HG03139 (cell line): ENCODE measurements at regions not wholly inside any gene's neighbourhood (a gene's known extent, or its start where the extent isn't known, plus 50 kb on each side); places are given as distances from the start of the nearest gene placed in this dataset.
"Not testable (repeated sequence)": the region's sequence is repeated elsewhere in the genome, so short reads cannot be mapped to it uniquely, and the experiment has no call there.

Experiments used
- ATAC-seq: cut with Tn5 transposase; IDR thresholded peaks from one replicate; pipeline ENCODE4 v1.9.1; 2021; ENCODE audit not compliant: unreplicated experiment

DNA sequence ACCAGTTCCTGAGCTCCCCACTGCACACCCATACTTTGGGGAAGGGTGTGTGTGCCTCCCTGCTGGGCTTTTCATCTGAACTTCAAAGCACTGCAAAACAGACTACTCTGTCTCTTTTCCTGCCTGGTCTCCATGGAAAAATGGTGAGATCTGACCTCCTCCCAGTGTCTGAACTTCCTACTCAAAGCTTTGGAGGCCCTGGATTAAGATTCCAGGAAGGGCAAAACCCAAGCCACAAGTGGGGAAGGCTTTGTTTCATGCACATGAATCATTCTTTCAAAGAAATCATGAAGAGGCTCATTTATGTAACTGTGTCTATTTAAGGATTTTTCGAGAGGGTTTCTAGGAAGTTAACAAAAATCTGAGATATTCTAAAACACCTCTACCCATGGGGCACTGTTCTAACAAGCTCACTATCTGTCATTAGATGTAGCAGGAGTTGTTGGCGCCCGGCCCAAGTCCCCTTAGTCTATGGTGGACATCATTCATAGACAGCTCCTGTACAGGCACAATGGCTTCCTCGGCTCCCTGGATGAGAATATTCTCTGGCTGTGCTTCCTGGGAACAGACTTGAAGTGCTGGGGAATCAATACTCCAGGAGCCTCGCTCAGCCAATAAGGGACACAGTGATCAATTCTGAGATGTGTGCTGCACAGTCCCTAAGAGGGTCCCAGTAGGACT, 224.0 kb downstream of the KTN1 start:
- no peak for ATAC-seq

DNA sequence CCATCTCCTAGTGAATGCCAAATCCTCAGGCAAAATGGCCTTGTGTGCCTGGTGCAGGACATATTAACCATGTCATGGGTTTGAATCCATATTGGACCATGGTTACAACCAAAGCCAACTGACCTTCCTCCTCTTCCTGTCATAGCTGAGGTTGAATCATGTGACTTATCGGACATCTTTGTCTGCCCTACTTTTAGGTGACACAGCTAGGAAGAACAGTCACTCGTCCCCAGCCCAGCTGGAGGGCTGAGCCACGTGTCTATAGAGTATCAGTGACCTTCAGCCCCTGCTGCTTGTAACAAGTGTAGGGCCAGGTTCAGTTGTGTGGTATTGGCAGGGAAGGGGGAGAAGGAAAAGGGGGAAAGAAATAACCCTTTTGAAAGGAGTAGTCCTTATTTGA, 225.2 kb downstream of the KTN1 start:
- no peak for ATAC-seq

DNA sequence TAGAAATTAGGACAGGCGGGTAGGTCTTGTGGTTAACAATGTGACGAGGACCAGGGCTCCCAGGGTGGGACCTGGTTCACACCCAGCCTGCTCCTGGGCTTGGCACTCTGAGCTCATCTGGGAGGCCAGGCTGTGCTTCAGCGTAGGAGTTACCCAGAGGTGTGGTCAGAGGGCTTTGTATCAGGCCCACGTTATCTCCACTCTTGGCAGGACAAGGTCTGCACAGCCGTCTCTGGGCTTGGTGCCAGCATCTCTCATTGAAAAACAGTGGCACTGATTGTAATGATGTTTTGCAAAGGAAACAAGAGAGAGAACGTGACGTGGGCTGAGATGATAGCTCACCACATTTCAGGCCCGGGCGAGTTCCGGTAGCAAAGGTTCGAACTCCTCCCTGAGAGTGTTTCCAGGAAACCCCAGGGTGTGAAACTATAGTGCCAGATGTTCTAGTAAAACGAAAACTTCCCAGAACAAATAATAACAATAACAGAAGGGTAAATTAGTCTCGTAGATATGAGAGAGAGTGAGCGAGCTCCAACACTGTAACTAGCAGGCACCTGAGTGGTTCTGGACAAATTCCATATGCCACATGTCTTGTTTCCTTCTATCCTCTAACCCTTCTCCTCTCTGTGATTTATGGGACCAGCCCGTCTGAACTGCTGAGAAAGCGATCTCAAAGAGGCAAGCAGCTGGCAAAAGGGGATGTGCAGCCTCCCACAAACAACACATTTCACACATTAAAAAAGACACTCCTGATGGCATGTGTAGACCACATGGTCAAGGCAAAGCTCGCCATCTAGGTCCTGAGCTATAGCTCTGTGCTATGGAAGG, 227.3 kb downstream of the KTN1 start:
- peak; percentile 56 for ATAC-seq

DNA sequence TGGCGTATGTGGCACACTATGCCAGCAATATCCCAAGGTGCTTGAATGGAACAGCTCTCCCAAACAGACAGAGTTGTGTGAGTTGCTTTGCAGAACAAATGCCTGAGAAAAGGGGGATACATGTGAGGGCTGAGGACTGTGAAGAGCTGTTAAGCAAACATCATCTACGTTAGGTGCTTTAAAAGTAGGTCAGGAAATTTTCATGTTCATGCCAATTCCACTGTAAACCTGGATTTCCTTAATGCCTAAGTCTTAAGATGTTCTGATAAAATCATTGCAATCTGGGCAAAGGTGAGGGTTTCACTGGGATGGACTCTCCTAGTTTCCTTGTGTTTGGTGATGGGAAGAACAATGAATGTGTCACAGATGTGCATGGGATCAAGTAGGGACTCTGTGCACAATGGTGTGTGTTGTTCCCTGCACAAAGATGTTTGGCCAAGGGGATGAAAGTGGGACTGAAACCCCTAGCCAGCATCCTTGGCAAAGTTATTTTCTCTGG, 227.9 kb downstream of the KTN1 start:
- ATAC-seq = no peak

DNA sequence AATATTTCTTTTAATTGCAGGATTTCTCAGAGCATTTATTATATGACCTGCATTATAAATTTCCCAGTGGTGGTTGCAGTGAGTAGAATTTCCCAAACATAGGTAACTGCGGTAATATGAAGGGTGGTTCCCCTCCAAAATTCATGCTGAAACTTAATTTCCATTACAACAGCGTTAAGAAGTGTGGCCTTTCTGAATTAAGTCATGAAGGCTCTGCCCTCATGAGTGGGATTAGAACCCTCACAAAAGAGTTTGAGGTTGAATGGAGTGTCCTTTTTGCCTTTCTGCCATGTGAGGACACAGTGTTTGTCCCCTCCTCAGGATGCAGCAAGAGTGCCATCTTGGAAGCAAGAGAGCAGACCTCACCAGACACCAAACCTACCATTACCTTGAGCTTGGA, 233.6 kb downstream of the KTN1 start:
- no peak for ATAC-seq

DNA sequence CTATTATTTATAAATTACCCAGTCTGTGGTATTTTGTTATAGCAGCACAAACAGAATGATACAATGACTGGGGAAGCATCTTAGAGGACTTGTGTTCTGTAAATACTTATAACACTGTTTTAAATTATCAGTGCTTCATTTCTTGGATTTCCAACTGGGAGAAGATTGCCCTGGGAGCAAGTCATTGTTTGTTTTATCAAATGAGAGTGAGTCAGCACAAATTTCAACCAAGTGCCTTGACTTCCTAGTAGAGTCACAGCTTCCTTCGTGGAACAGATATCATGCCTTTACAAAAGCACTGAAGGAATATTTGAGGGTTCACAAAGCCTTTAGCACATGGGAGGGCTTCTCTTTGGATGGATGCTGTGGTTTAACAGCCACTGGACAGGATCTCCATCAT, 234.1 kb downstream of the KTN1 start:
- ATAC-seq = no peak

DNA sequence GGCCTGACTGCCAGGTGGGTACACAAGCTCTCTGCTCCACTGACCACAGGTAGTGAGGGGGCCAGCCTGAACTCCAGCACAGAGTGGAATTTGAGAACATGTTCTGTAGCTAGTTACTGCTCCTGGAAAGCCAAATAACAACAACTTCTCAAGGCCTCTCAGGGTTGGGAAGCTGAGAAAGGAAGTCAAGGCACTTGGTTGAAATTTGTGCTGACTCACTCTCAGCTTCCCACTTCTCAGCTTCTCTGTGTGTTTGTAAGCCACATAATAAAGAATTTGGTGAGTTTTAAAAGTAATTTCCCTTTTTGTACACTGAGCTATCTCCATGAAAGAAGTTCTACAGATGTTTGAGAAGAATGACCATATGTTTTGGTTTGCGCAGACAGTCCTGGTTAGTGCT, 234.9 kb downstream of the KTN1 start:
- ATAC-seq = no peak

DNA sequence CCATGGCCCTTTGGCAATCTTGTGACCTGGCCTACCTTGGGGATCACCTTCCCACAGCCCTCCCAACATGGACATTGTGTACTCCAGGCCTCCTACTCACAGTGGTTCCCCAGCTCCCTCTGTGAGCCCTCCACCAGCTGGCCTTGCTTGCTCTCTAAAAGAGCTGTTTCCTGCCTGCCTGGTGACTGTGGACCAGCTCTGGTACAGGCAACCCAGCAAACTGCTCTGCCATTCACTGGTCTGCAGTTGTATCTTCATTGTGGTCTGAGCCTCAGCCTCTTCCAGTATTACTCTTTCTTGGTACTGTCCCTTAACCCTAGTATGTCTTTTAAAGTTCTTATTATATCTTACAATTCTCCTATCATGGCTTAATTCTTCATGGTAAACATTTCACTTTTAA, 236.2 kb downstream of the KTN1 start:
- ATAC-seq = no peak

DNA sequence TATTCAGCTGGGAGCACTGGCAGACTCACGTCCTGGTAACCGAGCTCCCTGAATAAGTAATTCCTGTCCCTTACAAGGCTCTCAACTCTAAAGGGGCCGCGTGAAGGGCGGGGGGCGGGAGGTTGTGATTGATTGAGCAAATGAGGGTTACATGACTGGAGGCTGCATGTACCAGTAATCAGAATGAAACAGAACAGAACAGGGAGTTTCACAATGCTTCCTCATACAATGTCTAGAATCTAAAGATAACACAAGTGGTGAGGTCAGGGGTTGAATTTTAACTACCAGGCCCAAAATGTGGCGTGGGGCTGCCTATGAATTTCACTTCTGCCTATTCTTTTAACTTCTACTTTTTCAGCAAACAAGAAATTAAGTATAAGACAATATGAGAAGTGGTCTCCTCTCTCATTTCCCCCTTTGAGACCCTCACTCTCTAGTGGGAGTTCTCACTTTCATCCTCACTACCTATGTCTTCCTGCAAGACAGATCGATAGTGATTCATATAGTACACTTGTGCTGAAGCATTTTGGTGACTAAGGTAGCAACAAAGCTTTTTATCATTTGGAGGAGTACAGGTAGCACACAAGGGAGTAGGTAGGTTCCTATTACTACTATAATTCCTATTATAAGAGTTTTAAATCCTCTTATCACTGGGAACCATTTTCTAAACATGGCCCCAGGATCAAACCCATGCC, 239.8 kb downstream of the KTN1 start:
- ATAC-seq = peak; percentile 49

DNA sequence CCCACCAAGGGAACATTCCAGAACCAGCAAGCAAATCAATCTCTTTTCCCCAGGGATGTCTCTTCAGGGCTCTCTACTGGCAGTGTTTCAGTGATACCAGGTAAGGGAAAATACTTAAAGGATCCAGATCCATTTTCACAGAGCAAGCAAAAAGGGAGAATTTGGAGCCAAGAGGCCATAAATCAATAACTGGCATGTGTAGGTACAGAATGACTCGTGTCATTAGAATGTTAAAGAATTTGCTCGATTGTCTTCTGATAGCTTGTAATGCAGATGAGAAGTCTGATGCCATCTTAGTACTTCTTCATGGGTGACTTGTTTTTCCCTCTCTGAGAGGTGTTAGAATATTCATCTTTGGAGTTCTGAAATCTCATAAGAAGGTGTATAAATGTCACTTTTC, 242.9 kb downstream of the KTN1 start:
- no peak for ATAC-seq

DNA sequence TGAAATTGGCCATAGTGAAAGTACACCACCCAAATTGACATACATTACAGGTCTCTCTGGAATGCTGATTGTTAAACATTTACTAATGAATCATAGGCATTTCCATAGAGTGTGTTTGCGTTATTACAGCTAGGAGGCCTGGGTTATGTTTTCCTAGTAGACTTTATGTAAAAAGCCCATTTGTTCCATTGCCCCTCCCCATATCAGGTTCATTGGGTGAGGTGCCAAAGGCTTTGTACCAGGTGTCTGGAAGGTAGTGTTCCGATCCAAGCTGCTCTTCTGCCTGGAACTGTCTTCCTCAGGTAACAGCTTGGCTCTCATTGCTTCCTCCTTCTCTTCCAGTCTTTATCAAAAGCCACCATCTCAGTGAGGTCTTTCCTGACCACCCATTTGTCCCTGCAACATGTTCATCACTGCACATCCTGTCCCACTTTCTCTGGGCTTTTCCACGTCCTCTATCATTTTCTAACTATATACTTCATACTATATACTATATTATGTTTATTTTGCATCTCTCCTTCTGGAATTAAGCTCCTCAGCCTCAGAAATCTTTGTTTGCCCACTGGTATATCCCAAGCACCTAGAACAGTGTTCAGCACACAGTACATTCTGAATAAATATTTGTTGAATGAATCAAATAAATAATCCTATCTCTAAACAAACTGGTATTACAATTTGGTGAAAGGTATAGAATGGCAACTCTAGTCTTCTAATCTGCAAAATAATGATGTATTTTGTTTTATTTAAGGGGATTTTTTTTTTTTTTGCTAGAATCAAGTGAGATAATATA, 252.3 kb downstream of the KTN1 start:
- no peak for ATAC-seq

DNA sequence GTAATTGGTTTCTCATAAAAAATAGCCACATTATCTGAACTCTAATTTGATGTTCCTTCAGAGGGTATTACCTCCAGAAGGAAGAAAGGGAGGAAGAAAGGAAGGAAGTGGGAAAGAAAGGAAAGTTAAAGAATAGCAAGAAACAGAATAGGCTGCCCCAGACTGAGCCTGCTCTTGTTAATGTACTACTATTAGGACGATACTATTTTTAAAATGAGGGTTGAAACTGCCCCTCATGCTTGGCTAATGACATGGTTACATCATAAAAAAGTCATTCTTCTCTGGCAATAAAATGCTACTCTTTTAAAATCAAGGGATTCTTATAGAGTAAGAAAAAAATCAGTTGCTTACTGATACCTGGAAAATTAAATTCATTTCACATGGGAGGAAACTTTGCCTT, 253.0 kb downstream of the KTN1 start:
- ATAC-seq = no peak

DNA sequence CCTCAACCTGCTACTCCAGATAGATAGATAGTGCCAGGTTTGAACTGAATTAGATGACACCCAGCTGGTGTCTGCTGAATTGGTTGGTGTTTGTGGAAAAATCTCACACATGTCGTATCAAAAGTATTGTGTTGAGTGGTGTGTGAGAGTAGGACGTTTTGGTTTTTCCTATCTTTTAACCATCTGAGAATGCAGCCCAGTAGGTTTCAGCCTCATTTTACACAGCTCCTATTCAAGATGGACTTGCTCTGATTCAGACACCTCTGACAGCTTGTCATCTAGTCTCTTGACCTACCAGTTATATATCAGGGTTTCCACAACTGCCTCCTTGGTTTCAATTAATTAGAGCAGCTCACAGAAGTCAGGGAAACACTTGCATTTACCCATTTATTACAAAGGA, 254.4 kb downstream of the KTN1 start:
- ATAC-seq = no peak

DNA sequence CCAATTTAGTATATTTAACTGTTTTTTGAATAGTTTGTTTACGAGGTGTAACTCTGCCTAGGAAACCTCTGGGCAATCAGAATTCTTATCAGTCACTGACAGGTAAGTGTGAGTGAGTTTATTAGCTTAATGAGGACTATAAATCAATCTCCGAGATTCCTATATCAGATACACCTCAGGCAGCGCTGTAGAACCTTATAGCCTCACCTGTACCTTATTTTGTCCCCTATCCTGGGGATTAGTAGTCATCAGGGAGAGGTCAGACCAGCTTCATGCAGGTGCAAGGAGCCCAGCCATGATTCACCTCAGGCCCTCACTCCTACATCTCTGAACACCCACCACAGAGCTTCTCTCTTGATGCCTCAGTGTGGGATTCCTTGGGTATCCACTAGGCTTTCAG, 256.0 kb downstream of the KTN1 start:
- ATAC-seq = no peak

DNA sequence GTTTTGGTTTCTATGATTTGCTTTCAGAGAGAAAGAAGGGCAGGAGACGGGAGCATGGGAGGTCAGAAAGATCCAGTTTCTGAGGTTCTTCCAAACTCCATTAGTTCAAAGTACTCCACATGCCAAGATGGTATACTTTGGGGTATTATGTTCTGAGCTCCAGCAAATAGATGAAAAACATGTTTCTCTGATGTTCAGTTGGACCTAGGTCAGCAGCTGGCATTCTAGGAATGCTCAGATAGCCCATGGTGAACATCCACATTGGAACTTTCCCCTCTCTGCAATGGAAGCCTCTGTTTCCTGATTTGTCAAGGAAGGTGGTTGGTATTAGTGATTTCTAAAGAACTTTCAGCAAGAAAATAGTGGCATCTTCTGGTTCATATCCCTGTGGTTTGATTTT, 257.5 kb downstream of the KTN1 start:
- ATAC-seq = no peak

DNA sequence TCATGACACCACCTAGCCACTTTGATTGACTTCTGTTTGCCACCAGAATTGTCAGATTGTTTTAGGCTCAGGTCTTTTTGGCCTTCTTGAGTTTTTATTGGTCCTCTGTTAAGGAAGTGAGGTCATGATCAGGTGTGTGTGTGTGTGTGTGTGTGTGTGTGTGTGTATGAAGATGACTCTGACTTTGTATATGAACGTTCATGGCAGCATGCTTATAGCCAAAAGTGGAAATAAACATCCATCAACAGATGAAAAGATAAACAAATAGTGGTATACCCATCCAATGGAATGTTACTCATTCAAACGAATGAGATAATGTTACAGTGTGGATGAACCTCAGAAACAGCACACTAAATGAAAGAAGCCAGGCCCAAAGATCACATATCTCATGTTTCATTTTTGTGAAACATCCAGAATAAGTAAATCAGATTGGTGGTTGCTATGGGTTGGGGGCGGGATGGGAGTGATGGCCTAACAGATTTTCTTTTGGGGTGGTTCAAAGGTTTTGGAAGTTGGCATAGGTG, 258.6 kb downstream of the KTN1 start:
- no peak for ATAC-seq

DNA sequence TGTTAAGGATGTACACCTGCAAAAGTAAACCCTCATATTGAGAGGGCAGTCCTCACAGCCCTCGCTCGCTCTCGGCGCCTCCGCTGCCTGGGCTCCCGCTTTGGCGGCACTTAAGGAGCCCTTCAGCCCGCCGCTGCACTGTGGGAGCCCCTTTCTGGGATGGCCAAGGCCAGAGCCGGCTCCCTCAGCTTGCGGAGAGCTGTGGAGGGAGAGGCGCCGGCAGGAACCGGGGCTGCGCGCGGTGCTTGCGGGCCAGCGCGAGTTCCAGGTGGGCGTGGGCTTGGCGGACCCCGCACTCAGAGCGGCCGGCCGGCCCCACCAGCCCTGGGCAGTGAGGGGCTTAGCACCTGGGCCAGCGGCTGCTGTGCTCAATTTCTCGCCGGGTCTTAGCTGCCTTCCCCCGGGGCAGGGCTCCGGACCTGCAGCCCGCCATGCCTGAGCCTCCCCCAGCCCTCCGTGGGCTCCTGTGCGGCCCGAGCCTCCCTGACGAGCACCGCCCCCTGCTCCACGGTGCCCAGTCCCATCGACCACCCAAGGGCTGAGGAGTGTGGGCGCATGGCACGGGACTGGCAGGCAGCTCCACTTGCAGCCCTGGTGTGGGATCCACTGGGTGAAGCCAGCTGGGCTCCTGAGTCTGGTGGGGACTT, 259.4 kb downstream of the KTN1 start:
- ATAC-seq = not testable (repeated sequence)

DNA sequence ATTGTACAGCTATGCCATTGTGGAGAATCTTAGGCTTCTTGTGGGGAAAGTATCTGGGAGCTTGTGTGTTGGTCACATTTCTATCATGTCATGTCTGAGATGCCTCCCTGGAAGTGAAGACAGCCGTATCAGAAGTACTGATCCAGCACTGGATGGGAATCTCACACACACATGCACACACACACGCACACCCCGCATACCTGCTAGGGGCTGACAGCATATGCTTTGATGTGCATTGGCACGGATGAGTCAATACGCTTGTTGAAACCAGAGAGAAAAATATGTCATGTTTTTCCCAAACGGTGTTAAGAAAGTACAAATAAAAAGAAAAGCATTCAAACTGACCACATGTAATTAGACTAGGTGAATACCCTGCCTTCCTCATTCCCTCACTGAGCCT, 260.8 kb downstream of the KTN1 start:
- no peak for ATAC-seq

DNA sequence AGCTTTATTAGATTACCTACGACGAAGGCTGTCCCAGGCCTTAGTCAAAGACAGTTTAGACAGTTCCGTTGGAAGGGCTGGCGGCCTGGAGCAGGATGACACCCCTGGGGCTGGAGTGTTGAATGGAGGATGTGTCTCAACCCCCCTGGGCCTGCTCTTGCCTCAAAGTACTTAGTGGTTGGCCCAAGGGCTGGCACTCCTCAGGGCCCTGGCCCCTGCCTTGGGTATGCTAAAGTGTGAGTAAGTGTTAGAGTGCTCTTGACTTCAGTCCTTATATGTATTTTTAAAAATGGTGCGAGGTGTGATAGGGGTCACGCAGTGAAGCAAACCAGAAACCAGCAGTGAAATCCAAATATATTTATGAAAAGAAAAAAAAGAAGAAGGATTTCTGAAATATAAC, 261.6 kb downstream of the KTN1 start:
- no peak for ATAC-seq

DNA sequence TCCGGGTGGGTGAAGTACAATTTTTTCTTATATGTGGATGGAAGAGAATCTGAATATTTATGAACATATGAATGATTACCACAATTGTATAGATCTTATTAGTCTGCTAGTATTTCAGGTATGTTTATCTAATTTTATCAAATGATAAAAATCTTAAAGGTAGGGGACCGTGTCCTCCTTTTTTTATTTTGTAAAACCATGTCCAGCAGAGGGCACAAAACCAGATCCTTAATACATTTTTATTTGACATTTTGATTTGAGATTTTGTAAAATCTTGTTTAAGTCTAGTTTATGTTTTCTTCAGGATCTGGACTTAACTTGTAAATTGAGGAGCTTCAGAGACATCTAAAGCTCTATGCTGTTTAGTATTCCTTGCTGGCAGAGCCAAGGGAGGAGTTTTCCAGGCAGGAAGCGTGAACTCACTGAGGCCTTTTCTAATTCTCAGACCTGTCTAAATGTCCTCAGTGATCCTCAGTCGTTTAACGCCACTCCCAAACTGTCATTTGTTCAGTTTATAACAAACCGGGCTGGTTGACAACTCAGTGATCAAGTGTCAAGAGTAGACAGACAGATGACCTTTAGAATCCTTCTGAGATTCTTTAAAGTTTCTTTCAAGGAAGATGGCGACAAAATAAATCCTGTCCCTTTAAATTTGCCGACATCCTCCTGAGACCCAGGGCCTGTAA, 263.9 kb downstream of the KTN1 start:
- no peak for ATAC-seq
